ENCODE measurements at regions not wholly inside any gene's neighbourhood (a gene's known extent, or its start where the extent isn't known, plus 50 kb on each side); places are given as distances from the start of the nearest gene placed in this dataset.

DNA sequence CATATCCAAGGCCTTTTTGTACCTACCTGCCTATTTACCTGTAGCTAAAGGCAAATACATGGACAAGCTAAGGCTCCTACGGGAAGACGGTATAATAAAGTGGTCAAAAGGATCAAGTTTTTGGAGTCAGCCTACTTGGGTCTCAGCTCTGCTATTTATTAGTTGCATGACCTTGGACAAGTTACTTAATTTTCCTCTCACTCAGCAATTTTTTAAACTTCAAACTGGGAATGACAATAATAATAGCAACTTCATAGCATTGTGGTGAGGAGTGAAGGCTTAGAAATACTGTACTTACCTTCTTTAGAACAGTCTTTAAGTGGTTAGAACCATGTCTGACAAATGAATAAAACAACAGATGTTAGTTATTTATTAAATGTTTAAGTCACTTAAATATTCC, 60.2 kb upstream of the SLC35F3 start:
- DNase-seq (no peak), ATAC-seq (ENCODE audit: insufficient read depth, low read depth) (no peak)
- no peaks in the 10 kb centered on the region for H3K9me3 ChIP-seq (ENCODE audit: insufficient read depth, low read length, severe bottlenecking)
- no peak overlapping the region for H3K4me2 ChIP-seq (ENCODE audit: insufficient read depth, low read length)
- H3K27me3 ChIP-seq (ENCODE audit: insufficient read depth, low read length, poor library complexity) = peaks cover 8% of the 10 kb centered on the region
- no peak overlapping the region for H3K4me3 ChIP-seq (ENCODE audit: low read depth in 1 of 2, low read length in 2 of 2)
- no peaks in the 10 kb centered on the region for H3K79me2 ChIP-seq (ENCODE audit: insufficient read depth, low read length)
- no peaks in the 10 kb centered on the region for H3K36me3 ChIP-seq (ENCODE audit: insufficient read depth, low read length)
- TF ChIP-seq, protein P1, sequence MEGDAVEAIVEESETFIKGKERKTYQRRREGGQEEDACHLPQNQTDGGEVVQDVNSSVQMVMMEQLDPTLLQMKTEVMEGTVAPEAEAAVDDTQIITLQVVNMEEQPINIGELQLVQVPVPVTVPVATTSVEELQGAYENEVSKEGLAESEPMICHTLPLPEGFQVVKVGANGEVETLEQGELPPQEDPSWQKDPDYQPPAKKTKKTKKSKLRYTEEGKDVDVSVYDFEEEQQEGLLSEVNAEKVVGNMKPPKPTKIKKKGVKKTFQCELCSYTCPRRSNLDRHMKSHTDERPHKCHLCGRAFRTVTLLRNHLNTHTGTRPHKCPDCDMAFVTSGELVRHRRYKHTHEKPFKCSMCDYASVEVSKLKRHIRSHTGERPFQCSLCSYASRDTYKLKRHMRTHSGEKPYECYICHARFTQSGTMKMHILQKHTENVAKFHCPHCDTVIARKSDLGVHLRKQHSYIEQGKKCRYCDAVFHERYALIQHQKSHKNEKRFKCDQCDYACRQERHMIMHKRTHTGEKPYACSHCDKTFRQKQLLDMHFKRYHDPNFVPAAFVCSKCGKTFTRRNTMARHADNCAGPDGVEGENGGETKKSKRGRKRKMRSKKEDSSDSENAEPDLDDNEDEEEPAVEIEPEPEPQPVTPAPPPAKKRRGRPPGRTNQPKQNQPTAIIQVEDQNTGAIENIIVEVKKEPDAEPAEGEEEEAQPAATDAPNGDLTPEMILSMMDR (IDR thresholded peaks at IDR 0.05; ENCODE audit: borderline replicate concordance, extremely low read depth, low read length, poor library complexity, severe bottlenecking) = no peak
- no peak for TF ChIP-seq EZH2 (IDR thresholded peaks at IDR 0.05; ENCODE audit: borderline replicate concordance, low read depth, low read length, severe bottlenecking)
- H3K9ac ChIP-seq (ENCODE audit: low read depth, low read length) = no peak overlapping the region
- no peak overlapping the region for H3K27ac ChIP-seq (ENCODE audit: low read length)
- H4K20me1 ChIP-seq (ENCODE audit: insufficient read depth, low read length) = no peaks in the 10 kb centered on the region
- H3K4me1 ChIP-seq (ENCODE audit: insufficient read depth, low read length) = no peaks in the 10 kb centered on the region
- H2AFZ ChIP-seq (ENCODE audit: low read depth, low read length) = no peak overlapping the region

DNA sequence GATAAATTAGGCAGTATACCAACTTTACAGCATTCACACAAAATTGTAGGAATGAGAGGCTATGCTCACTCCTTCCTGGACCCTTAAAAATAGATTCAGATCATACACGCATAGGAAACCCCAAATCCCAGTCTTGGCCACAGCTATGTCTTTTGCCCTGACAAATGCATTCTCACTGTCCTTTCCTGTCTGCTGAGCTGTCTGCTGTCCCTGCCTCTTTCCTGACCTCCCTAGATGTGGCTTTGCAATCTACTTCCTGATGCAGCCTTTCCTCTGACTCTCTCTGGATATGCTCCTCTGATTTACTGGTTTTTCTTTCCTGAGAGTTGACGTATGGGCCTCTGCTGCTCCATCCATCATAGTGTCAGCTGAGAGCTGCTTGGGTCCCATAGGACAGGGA, 59.8 kb upstream of the SLC35F3 start:
- Histone ChIP-seq H3K27ac (ENCODE audit: low read length) (no peak overlapping the region), H3K4me2 (ENCODE audit: insufficient read depth, low read length) (no peak overlapping the region), H3K27me3 (ENCODE audit: insufficient read depth, low read length, poor library complexity) (peaks cover 8% of the 10 kb centered on the region), H3K4me3 (ENCODE audit: low read depth in 1 of 2, low read length in 2 of 2) (no peak overlapping the region), H3K9me3 (ENCODE audit: insufficient read depth, low read length, severe bottlenecking) (no peaks in the 10 kb centered on the region), H3K79me2 (ENCODE audit: insufficient read depth, low read length) (no peaks in the 10 kb centered on the region), H2AFZ (ENCODE audit: low read depth, low read length) (no peak overlapping the region), H3K36me3 (ENCODE audit: insufficient read depth, low read length) (no peaks in the 10 kb centered on the region), H4K20me1 (ENCODE audit: insufficient read depth, low read length) (no peaks in the 10 kb centered on the region), H3K4me1 (ENCODE audit: insufficient read depth, low read length) (no peaks in the 10 kb centered on the region), H3K9ac (ENCODE audit: low read depth, low read length) (no peak overlapping the region)
- DNase-seq (no peak), ATAC-seq (ENCODE audit: insufficient read depth, low read depth) (no peak)
- TF ChIP-seq, protein P1 (IDR thresholded peaks at IDR 0.05; ENCODE audit: borderline replicate concordance, extremely low read depth, low read length, poor library complexity, severe bottlenecking) = no peak
- TF ChIP-seq EZH2 (IDR thresholded peaks at IDR 0.05; ENCODE audit: borderline replicate concordance, low read depth, low read length, severe bottlenecking) = no peak
